GM23248 (cell line): ENCODE measurements at regions not wholly inside any gene's neighbourhood (a gene's known extent, or its start where the extent isn't known, plus 50 kb on each side); places are given as distances from the start of the nearest gene placed in this dataset.

Experiments
- EZH2 ChIP-seq: fragments of 200-600 bp; sonication (generic); IDR thresholded peaks from 2 replicates; pipeline ENCODE4 v1.6.1; 2018; ENCODE audit warnings: antibody characterized with exemption, mild to moderate bottlenecking; ENCODE audit not compliant: insufficient read depth, poor library complexity, severe bottlenecking
- EZH2phosphoT487 ChIP-seq: fragments of 200-600 bp; sonication (generic); IDR thresholded peaks from 2 replicates; pipeline ENCODE4 v1.6.1; 2018; ENCODE audit warnings: antibody characterized with exemption, moderate library complexity, mild to moderate bottlenecking, low read depth; ENCODE audit not compliant: insufficient read depth

DNA sequence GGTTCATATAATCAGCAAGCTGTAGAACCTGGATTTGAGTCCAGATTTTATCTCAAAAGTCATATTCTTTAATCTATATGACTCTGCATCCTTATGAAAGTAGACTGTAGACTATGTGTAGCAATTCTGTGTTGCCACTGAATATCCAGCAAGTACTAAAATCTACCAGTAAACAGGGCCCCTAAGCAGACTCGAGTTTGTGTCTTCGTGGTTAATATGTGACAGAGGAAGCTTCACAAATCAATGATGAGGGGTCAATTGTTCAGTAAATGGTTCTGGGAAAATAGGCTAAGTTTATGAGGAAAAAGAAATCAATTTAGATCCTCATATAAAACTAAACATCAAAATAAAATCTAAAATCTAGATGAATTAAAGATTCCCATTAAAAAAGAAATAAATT, 648.5 kb upstream of the KIRREL3 start:
- TF ChIP-seq EZH2phosphoT487: no peak
- no peak for TF ChIP-seq EZH2
